ENCODE measurements at regions not wholly inside any gene's neighbourhood (a gene's known extent, or its start where the extent isn't known, plus 50 kb on each side); places are given as distances from the start of the nearest gene placed in this dataset.
"Not testable (repeated sequence)": the region's sequence is repeated elsewhere in the genome, so short reads cannot be mapped to it uniquely, and the experiment has no call there.

DNA sequence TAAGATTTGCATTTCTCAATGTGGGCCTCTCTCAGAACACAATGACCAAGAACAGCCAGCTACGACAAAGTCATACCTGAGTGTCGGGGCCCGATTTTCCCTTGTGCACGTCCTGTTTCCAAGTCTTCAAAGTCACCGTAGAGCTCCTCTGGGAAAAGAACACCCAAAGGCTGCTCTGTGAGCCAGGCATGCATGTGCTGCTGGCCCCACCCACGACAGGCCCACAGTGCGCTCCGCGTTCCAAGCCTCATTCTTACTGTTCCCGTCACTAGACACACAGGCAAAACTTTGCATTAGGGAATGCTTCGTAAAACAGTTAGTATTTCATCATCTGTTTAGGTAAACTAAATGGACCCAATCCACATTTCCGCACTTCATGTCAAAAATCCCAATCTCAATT, 1905.1 kb downstream of the FOXD4L5 start:
- TF ChIP-seq, protein P1, sequence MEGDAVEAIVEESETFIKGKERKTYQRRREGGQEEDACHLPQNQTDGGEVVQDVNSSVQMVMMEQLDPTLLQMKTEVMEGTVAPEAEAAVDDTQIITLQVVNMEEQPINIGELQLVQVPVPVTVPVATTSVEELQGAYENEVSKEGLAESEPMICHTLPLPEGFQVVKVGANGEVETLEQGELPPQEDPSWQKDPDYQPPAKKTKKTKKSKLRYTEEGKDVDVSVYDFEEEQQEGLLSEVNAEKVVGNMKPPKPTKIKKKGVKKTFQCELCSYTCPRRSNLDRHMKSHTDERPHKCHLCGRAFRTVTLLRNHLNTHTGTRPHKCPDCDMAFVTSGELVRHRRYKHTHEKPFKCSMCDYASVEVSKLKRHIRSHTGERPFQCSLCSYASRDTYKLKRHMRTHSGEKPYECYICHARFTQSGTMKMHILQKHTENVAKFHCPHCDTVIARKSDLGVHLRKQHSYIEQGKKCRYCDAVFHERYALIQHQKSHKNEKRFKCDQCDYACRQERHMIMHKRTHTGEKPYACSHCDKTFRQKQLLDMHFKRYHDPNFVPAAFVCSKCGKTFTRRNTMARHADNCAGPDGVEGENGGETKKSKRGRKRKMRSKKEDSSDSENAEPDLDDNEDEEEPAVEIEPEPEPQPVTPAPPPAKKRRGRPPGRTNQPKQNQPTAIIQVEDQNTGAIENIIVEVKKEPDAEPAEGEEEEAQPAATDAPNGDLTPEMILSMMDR (conservative IDR thresholded peaks at IDR 0.05 in 1 of 2, IDR thresholded peaks at IDR 0.05 in 1 of 2; ENCODE audit: extremely low read depth in 1 of 2, insufficient read depth in 1 of 2, low read depth in 1 of 2, low read length in 2 of 2) = not testable (repeated sequence)
- TF ChIP-seq EZH2 (IDR thresholded peaks at IDR 0.05; ENCODE audit: borderline replicate concordance, low read length) = not testable (repeated sequence)
